ENCODE measurements at regions not wholly inside any gene's neighbourhood (a gene's known extent, or its start where the extent isn't known, plus 50 kb on each side); places are given as distances from the start of the nearest gene placed in this dataset.

DNA sequence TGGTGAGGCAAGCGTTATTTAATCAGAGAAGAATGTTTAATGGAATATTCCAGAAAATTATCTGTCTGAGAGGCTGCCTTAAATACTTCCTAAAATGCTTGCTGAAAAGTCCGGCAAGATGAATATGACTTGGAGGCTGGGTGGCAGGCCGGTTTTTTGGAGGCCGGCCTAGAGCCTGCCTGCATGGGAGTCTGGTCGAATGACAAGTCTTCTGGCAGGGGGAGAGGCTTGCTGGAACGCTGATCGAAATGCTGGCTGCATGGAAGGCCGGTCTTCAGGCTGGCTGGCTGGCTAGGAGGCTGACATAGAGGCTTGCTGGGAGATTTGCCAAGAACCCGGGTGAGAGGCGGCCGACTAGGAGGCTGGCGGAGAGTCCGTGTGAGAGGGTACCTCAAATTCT, 135.7 kb downstream of the OR13A1 start:
- DNase-seq (ENCODE audit: low read depth, low spot score): no peak
- H3K4me3 ChIP-seq (ENCODE audit: low read length): no peak overlapping the region

DNA sequence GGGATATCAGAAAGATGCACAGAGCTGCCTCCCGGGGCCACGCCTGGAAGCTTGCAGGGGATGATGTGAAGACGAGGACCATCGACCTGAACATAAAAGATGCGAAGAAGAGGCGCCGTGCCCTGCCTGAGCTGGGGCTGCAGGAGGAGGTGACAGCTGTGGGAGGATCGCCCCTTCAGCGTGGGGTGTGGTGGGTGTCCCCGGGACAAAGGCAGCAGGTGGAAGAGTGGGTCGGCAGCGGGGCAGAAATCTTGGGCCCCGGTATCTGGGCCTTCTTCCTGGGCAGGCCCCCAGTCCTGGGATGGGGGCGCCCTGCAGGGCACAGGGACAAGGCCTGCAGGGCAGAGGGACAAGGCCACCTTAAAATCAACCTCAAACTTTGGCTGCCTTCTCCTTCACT, 134.9 kb downstream of the OR13A1 start:
- H3K4me3 ChIP-seq (ENCODE audit: low read length): no peak overlapping the region
- no peak for DNase-seq (ENCODE audit: low read depth, low spot score)

DNA sequence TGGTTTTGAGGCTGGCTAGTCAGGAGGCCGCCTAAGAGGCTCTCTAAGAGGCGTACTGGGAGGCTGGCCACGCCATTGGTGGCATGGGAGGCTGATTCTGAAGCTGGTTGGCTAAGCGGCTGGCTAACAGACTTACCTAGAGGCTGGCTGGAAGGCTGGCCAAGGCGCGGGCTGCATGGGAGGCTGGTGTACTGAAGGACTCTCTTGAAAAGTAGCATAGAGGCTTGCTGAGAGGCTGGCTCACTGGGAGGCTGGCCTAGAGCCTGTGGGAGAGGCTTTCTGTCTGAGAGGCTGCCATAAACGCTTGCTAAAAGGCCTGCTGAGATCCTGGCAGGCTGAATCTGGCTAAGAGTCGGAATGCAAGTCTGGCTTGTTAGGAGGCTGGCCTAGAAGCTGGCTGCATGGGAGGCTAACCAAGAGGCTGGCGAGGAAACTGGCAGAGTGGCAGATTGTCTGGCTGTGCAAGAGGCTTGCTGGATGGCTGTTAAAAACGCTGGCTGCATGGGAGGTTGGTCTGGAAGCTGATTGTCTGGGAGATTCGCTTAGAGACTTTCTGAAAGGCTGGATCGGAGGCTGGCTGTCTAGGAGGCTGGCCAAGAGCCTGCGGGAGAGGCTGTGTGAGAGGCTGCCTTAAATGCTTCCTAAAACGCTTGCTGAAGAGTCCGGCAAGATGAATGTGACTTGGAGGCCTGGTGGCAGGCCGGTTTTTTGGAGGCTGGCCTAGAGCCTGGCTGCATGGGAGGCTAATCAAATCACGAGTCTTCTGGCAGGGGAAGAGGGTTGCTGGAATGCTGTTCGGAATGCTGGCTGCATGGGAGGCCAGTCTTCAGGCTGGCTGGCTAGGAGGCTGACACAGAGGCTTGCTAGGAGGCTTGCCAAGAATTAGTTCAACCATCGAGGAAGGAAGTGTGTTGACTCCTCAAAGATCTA, 134.2 kb downstream of the OR13A1 start:
- H3K4me3 ChIP-seq (ENCODE audit: low read length): no peak overlapping the region
- DNase-seq (ENCODE audit: low read depth, low spot score): no peak

DNA sequence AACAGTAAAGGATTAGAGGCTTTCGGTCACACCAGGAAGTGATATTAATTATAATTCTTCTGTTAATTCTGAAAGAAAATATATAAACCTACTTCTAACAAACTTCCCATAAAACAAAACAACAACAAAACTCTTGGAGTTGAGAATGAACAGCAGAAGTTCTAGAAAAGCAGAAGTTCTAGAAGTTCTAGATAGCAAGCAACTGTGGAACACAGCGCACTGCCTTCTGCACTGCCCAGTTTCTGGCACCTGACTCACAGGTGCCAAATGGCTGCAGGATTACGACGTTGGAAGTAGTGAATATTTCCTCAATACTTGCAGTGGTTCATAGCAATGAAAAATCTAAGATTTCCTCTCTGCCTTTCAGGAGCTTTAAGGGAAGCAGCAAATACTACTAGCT, 132.2 kb downstream of the OR13A1 start:
- no peak for DNase-seq (ENCODE audit: low read depth, low spot score)
- H3K4me3 ChIP-seq (ENCODE audit: low read length): no peak overlapping the region

DNA sequence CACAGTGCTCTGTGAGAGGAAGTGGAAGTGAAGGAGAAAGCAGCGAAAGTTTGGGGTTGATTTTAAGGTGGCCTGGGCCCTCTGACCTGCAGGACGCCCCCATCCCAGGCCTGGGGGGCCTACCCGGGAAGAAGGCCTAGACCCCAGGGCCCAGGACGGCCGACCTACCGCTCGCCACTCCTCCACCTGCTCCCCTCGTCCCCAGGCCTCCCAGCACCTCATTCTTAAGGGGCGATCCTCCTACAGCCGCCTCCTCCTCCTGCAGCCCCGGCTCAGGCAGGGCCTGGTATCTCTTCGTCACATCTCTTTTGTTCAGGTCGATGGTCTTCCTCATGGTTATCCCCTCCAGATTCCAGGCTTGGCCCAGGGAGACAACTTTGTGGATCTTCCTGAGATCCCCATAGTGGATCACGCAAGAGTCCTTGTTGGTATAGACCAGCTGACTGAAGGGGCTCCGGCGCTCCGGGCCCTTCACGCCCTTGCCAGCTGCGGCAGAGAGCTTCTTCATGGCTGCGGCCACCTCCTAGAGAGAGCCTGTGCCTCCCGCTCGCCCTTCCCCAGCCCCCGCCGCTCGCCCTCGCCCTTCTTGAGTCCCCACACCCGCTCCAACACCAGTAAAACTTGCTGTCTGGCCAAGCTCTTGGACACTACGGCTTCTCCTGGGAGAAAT, 117.5 kb downstream of the OR13A1 start:
- no peak for DNase-seq (ENCODE audit: low read depth, low spot score)
- H3K4me3 ChIP-seq (ENCODE audit: low read length): no peak overlapping the region

DNA sequence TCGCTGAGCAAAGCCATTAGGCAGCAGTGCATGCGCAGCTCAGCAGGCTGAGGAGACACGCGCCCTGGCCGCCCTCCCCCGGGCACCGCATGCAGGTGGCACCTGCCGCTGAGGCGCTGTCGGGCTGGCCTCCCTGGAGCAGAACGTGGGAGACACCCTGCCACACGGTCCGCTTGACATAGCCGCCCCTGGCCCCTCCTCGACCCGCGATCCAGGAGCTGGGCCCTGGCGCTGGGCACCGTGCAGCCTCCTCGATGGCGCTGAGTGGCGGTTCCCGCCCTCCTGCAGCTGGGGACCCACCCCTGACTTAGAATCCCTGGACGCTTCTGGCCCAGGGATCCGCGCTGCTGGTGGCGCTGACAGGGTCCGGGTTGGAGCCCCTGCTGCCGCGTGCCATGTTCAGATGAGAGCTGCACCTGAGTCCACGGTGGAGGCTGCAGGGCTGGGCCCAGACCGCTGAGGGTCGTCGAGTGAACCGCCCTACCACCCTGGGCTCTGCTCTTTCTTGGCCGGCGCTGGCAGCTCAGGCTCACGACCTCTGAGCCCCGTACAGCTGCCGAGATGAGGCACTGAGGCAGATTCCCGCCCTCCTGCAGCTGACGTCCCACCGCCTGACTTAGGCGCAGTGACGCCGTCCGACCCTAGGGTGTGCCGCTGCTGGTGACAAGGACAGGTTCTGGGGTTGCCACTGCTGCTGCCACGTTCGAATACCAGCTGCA, 116.8 kb downstream of the OR13A1 start:
- DNase-seq (ENCODE audit: low read depth, low spot score): no peak
- H3K4me3 ChIP-seq (ENCODE audit: low read length): no peak overlapping the region

DNA sequence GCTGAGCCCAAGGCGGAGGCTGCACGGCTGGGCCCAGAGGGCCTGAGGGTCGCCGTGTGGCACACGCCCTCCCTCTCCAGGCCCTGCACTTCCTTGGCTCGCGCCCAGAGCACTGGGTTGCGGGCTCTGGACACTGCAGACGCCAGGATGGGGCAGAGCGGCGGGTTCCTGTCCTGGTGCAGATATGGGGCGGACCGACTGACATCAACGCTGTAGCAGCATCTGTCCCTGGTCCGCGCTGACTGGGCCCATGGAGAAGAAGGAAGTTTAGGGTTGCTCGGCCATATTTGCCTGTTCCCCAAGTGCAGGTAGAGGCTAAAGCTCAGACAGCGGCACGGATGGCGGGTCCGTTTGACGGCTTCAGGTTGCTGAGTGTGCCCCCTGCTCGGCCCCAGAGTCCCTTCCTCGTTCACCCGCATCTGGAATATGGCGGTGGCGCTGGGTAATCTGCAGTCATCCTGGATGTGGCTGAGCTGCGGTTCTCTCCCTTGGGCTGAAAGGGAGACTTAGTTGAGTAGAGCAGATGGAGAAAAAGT, 116.1 kb downstream of the OR13A1 start:
- no peak for DNase-seq (ENCODE audit: low read depth, low spot score)
- no peak overlapping the region for H3K4me3 ChIP-seq (ENCODE audit: low read length)

DNA sequence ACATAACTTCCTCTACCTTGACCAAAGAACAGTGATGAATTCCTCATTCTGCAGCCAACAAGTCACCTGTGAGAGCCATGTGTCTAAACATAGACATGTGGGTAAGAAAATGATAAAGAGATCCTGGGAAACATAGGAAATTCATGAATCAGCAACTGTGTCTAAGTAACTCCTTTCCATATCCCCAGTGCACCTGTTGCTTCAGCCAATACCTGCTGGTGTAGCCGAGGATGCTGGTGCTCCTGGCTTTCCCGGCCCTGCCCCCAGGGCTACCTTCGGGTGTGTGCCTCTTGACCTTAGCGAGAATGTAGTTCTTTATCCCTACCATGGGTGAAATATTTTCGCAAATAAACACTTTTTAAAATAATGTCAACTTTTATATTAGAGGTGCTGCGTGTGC, 114.1 kb downstream of the OR13A1 start:
- no peak for DNase-seq (ENCODE audit: low read depth, low spot score)
- no peak overlapping the region for H3K4me3 ChIP-seq (ENCODE audit: low read length)

DNA sequence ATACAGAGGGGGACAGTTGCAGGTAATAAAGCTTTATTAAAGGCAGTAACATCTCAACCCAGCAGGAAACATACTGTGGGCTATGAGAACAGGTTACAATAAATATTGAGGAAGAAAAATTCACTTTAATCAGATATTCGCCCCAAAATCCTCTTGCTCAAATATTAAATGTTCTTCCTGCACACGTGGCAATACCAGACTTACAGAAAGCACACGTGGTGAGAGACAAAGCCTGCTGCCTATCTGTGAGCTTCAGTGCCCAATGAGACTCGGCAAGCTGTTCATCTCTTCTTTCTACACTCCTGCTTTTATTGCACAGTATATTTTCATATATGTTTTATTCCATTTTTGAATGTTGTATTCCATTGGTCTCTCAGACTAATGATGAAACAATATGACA, 113.2 kb downstream of the OR13A1 start:
- H3K4me3 ChIP-seq (ENCODE audit: low read length): no peak overlapping the region
- no peak for DNase-seq (ENCODE audit: low read depth, low spot score)

DNA sequence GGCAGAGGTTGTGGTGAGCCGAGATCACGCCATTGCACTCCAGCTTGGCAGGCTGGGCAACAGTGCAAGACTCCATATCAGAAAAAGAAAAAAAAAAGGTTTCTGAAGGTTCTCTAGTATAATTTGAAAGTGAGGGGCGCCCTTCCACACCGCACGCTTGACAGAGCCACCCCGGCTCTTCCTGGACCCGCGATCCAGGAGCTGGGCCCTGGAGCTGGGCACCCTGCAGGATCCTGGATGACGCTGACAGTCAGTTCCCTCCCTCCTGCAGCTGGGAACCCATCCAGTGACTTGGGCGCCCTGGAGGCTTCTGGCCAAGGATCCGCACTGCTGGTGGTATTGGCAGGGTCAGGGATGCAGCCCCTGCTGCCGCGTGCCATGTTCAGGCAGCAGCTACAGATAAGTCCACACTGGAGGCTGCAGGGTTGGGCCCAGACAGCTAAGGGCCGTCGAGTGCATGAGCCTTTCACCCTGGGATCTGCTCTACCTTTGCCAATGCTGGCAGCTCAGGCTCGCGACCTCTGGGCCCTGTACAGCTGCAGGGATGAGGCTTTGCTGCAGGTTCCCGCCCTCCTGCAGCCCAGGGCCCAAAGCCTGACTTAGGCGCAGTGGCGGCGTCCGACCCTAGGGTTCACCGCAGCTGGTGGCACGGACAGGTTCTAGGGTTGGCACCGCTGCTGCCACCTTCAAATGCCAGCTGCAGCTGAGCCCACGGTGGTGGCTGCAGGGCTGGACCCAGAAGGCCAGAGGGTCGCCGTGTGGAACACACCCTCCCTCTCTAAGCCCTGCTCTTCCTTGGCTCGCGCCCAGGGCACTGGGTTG, 110.2 kb downstream of the OR13A1 start:
- H3K4me3 ChIP-seq (ENCODE audit: low read length): no peak overlapping the region
- no peak for DNase-seq (ENCODE audit: low read depth, low spot score)

DNA sequence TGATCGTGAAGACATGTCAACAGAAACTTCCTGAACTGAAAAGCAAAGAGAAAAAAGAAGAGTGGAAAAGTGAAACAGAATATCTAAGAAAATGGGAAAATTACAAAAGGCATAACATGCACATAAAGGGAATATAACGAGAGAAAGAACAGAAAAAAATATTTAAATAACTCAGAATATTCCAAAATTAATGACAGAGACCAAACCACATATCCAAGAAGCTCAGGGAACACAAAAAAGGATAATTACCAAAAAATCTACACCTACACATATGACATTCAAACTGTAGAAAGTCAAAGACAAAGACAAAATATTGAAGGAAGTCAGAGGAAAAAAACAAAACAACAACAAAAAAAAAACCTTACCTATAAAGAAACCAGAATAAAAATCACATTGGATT, 105.5 kb downstream of the OR13A1 start:
- H3K4me3 ChIP-seq (ENCODE audit: low read length): no peak overlapping the region
- DNase-seq (ENCODE audit: low read depth, low spot score): no peak

DNA sequence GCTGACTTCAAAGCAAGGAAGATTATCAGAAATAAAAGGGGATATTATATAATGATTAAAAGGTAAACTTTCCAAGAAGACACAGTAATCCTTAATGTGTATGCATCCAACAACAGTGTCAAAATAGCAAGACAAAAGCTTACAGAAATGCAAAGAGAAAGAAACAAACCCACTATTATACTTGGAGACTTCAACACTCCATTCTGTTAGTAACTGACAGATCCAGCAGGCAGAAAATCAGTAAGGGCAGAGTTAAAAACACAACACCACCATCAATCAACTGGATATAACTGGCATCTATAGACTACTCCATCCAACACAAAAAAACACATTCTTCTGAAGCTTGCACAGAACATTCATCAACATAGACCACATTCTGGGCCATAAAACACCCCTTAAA, 103.8 kb downstream of the OR13A1 start:
- no peak for DNase-seq (ENCODE audit: low read depth, low spot score)
- no peak overlapping the region for H3K4me3 ChIP-seq (ENCODE audit: low read length)

DNA sequence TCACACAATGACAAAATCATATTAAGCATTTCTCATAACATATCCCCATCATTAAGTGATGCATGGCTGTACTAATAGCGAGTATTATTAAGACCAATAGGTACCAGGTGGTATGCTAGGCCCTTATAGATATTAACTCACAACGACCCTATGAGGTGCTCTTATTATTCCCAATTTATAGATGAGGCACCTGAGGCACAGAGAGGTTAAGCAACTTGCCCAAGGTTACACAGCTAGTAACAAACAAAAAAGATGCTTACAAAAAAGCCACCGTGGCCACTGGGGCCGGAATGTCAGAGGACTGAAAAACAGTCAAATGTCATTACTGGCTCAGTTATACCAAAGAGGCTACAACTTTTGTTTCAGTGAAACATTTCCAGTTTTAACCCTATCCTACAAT, 96.0 kb downstream of the OR13A1 start:
- no peak for DNase-seq (ENCODE audit: low read depth, low spot score)
- no peak overlapping the region for H3K4me3 ChIP-seq (ENCODE audit: low read length)

DNA sequence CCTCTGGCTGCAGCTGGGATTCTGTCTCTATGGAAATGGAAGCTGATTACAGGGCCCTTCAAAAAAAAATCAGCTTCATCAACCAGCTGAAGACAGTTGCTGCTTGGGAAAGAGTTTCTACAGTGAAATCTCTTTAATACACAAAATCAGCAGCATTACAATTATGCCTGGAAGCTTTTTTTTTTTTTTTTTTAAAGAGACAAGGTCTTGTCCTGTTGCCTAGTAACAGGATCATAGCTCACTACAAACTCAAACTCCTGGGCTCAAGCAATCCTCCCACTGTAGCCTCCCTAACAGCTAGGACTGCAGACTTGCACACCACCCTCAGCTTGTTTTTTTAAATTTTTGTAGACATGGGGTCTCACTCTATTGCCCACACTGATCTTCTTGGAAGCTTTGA, 94.5 kb downstream of the OR13A1 start:
- DNase-seq (ENCODE audit: low read depth, low spot score): no peak
- no peak overlapping the region for H3K4me3 ChIP-seq (ENCODE audit: low read length)

DNA sequence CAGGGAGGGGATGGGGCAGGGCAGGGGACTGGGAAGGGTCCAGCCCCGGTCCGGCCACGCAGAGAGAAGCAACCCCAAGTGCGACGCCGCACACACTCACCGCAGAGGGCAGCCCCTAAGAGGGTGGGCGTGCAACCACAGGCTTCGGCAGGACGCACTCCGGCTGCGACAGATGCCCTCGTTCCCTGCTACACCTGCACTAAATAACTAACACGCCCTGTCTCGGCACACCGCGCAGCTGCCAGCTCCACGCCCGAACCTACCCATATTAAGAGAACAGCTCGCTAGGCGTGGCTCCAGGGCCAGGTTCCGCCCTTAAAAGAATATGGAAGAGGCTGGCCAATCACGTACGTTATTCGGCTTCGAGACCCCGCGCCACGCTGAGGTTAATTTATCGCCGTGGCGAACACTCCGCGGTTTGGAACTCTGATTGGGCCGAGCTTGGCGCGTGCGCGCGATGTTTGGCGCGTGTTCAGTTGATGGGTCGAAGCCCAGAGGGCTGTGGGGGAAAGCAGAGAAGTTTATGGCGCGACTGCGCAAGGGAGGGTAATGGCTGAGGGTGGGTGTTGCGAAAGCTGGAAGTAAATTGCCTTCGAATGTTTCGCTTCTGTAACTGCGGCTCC, 91.1 kb downstream of the OR13A1 start:
- H3K4me3 ChIP-seq (ENCODE audit: low read length): no peak overlapping the region
- no peak for DNase-seq (ENCODE audit: low read depth, low spot score)

DNA sequence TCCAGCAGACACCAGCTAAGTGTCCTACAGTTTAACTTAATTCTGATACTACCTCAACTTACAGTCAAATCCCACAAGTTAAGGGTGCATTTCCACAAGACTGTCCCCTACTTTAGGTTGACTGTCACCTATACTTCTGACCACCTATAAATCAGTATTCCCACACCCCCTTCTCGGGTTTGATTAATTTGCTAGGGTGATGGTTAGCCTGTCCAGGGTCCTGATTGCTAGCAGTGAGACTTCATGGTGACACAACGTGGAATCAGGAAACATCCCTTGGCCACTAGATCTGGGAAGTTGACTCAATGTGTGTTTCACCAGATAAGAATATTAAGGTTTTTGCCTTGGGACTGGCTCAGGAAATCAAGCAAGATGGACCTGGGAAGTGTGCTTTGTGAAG, 88.4 kb downstream of the OR13A1 start:
- H3K4me3 ChIP-seq (ENCODE audit: low read length): no peak overlapping the region
- no peak for DNase-seq (ENCODE audit: low read depth, low spot score)

DNA sequence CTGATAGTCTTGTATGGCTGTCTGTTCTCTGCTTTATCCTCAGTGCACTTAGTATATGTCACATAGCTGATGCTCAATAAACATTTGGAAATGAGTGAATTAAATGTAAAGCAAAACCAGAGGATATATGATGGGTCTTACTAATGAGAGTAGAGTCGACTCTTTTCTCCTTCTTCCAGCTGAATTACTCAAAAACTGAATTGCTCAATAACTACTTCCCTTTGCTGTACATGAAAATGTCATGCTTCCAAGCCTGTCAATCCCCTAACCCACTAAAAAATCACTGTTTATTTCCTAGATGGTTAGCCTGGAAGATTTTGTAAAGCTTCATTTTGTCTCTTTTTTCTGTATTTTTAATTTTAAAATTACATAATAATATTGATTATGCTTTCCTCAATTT, 88.0 kb downstream of the OR13A1 start:
- no peak overlapping the region for H3K4me3 ChIP-seq (ENCODE audit: low read length)
- no peak for DNase-seq (ENCODE audit: low read depth, low spot score)

DNA sequence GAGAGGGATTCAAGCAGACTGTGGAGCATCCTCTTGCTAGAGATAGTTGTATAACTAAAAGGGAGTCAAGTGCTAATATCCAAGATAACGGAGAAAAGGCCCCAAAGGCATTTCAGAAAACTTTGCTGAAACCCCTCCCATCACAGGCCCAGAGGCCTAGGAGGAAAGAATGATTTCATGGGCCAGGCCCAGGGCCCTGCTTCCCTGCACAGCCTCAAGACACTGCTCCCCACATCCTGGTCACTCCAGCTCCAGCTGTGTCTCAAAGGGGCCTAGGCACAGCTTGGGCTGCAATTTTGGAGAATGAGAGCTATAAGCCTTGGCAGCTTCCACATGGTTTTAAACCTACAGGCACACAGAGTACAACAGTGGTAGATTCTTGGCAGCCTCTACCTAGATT, 85.6 kb downstream of the OR13A1 start:
- H3K4me3 ChIP-seq (ENCODE audit: low read length): no peak overlapping the region

More for the DNA sequence above, 85.6 kb downstream of the OR13A1 start:
- no peak for DNase-seq (ENCODE audit: low read depth, low spot score)
